Parathyroid adenoma (tissue), 2 donors: ENCODE measurements at regions not wholly inside any gene's neighbourhood (a gene's known extent, or its start where the extent isn't known, plus 50 kb on each side); places are given as distances from the start of the nearest gene placed in this dataset.

Experiments
- H2AFZ ChIP-seq: fragments of 300-600 bp; sonication (generic); one replicate; pipeline ENCODE4 v1.7.0; 2017; ENCODE audit warnings: antibody characterized with exemption, mild to moderate bottlenecking
- H3K27ac ChIP-seq: fragments of 300-600 bp; sonication (generic); one replicate; pipeline ENCODE4 v1.7.0; 2017
- H3K27me3 ChIP-seq: fragments of 300-600 bp; sonication (generic); one replicate; pipeline ENCODE4 v1.7.0; 2017; ENCODE audit warnings: low read length; ENCODE audit not compliant: control insufficient read depth, insufficient read depth
- H3K36me3 ChIP-seq: fragments of 300-600 bp; sonication (generic); one replicate; pipeline ENCODE4 v1.7.0; 2017; ENCODE audit warnings: low read length; ENCODE audit not compliant: control insufficient read depth, insufficient read depth
- H3K4me1 ChIP-seq: fragments of 300-600 bp; sonication (generic); one replicate; pipeline ENCODE4 v1.7.0; 2017; ENCODE audit warnings: control low read depth
- H3K4me2 ChIP-seq: fragments of 300-600 bp; sonication (generic); one replicate; pipeline ENCODE4 v1.7.0; 2017; ENCODE audit warnings: low read length
- H3K4me3 ChIP-seq: fragments of 300-600 bp; sonication (generic); one replicate; pipeline ENCODE4 v1.7.0; 2017; ENCODE audit warnings: low read depth, low read length
- H3K79me2 ChIP-seq: fragments of 300-600 bp; sonication (generic); one replicate; pipeline ENCODE4 v1.7.0; 2017; ENCODE audit warnings: control low read depth
- H3K9ac ChIP-seq: fragments of 300-600 bp; sonication (generic); one replicate; pipeline ENCODE4 v1.7.0; 2017; ENCODE audit warnings: mild to moderate bottlenecking
- H3K9me3 ChIP-seq: fragments of 300-600 bp; sonication (generic); one replicate; pipeline ENCODE4 v1.7.0; 2017; ENCODE audit warnings: low read length; ENCODE audit not compliant: control insufficient read depth
- CTCF ChIP-seq: fragments of 300-600 bp; sonication (generic); IDR thresholded peaks from one replicate; pipeline ENCODE4 v1.7.0; 2017; ENCODE audit warnings: antibody characterized with exemption, mild to moderate bottlenecking
- donor health status: primary hyperparathyroidism.

GRCh38 chr2:173419506-173419905, 64.8 kb downstream of the CDCA7 start:
- H3K9me3 ChIP-seq: no peaks in the 10 kb centered on the region
- no peak overlapping the region for H3K4me2 ChIP-seq
- no peak overlapping the region for H3K4me3 ChIP-seq
- no peaks in the 10 kb centered on the region for H3K79me2 ChIP-seq
- TF ChIP-seq CTCF: no peak
- no peak overlapping the region for H3K9ac ChIP-seq
- H3K27me3 ChIP-seq: no peaks in the 10 kb centered on the region
- no peaks in the 10 kb centered on the region for H3K4me1 ChIP-seq
- H3K36me3 ChIP-seq: no peaks in the 10 kb centered on the region
- H2AFZ ChIP-seq: no peak overlapping the region
- H3K27ac ChIP-seq: no peak overlapping the region

- H3K79me2 ChIP-seq: no peaks in the 10 kb centered on the region
- H3K4me1 ChIP-seq: no peaks in the 10 kb centered on the region
- H3K9ac ChIP-seq: no peak overlapping the region
- no peak overlapping the region for H3K4me2 ChIP-seq
- H2AFZ ChIP-seq: no peak overlapping the region
- H3K27ac ChIP-seq: no peak overlapping the region
- H3K9me3 ChIP-seq: no peaks in the 10 kb centered on the region
- H3K27me3 ChIP-seq: no peaks in the 10 kb centered on the region
- no peaks in the 10 kb centered on the region for H3K36me3 ChIP-seq
- H3K4me3 ChIP-seq: no peak overlapping the region
- TF ChIP-seq CTCF: no peak
These were observed 70.2 kb downstream of the CDCA7 start for GRCh38 chr2:173424886-173425285.

GRCh38 chr2:173427887-173428668, 73.4 kb downstream of the CDCA7 start:
- no peak overlapping the region for H2AFZ ChIP-seq
- H3K4me1 ChIP-seq: no peaks in the 10 kb centered on the region
- no peak overlapping the region for H3K4me3 ChIP-seq
- TF ChIP-seq CTCF: no peak
- no peaks in the 10 kb centered on the region for H3K27me3 ChIP-seq
- no peak overlapping the region for H3K27ac ChIP-seq
- H3K9me3 ChIP-seq: no peaks in the 10 kb centered on the region
- no peak overlapping the region for H3K4me2 ChIP-seq
- no peaks in the 10 kb centered on the region for H3K79me2 ChIP-seq
- H3K36me3 ChIP-seq: no peaks in the 10 kb centered on the region
- no peak overlapping the region for H3K9ac ChIP-seq

- no peaks in the 10 kb centered on the region for H3K79me2 ChIP-seq
- no peaks in the 10 kb centered on the region for H3K4me1 ChIP-seq
- no peak overlapping the region for H2AFZ ChIP-seq
- no peak overlapping the region for H3K4me2 ChIP-seq
- no peak overlapping the region for H3K4me3 ChIP-seq
- no peaks in the 10 kb centered on the region for H3K9me3 ChIP-seq
- TF ChIP-seq CTCF: no peak
- H3K27me3 ChIP-seq: no peaks in the 10 kb centered on the region
- H3K27ac ChIP-seq: no peak overlapping the region
- H3K36me3 ChIP-seq: no peaks in the 10 kb centered on the region
- no peak overlapping the region for H3K9ac ChIP-seq
These were observed 76.5 kb downstream of the CDCA7 start for GRCh38 chr2:173431191-173431590.
